Ectodermal cell (in vitro differentiated cells): ENCODE measurements at regions not wholly inside any gene's neighbourhood (a gene's known extent, or its start where the extent isn't known, plus 50 kb on each side); places are given as distances from the start of the nearest gene placed in this dataset.
"Not testable (repeated sequence)": the region's sequence is repeated elsewhere in the genome, so short reads cannot be mapped to it uniquely, and the experiment has no call there.

Experiments
- H3K27ac ChIP-seq: 2 replicates; pipeline ENCODE4 v1.7.0; 2013; ENCODE audit warnings: mild to moderate bottlenecking, low read depth, low read length; ENCODE audit not compliant: insufficient read depth, poor library complexity, severe bottlenecking
- H3K27me3 ChIP-seq: 2 replicates; pipeline ENCODE4 v1.7.0; 2013; ENCODE audit warnings: mild to moderate bottlenecking, low read length; ENCODE audit not compliant: insufficient read depth, control insufficient read depth, poor library complexity, severe bottlenecking
- H3K36me3 ChIP-seq: one replicate; pipeline ENCODE4 v1.7.0; 2013; ENCODE audit warnings: low read length; ENCODE audit not compliant: control insufficient read depth, insufficient read depth
- H3K4me1 ChIP-seq: one replicate; pipeline ENCODE4 v1.7.0; 2013; ENCODE audit warnings: low read length; ENCODE audit not compliant: control insufficient read depth, insufficient read depth
- H3K4me3 ChIP-seq: 2 replicates; pipeline ENCODE4 v1.7.0; 2013; ENCODE audit warnings: low read depth, low read length, control low read depth; ENCODE audit not compliant: insufficient read depth
- H3K9me3 ChIP-seq: 2 replicates; pipeline ENCODE4 v1.7.0; 2013; ENCODE audit warnings: mild to moderate bottlenecking, low read length, moderate library complexity; ENCODE audit not compliant: control insufficient read depth
- WGBS, 2 experiments: methylation state at CpG; one replicate each; pipeline ENCODE4 v1.1.7; 2013; ENCODE audit warnings: missing lambda C conversion rate in 2 of 2; 5-methylcytosine and 5-hydroxymethylcytosine counted together

GRCh38 chr6:58011954-58012600 is 694.6 kb downstream of the PRIM2 start:
- WGBS, 2 experiments = 75 to 81% methylated on average over 4 to 6 of the region's 8 CpGs

GRCh38 chr6:58016614-58017013 is 699.2 kb downstream of the PRIM2 start:
- H3K36me3 ChIP-seq, H3K27me3 ChIP-seq, H3K9me3 ChIP-seq, H3K4me3 ChIP-seq, H3K27ac ChIP-seq, H3K4me1 ChIP-seq: not testable (repeated sequence)
- 62 to 72% methylated on average over 3 to 4 of the region's 4 CpGs for WGBS, 2 experiments

More at GRCh38 chr6:58011954-58012600, 694.6 kb downstream of the PRIM2 start:
- H3K4me1 ChIP-seq, H3K36me3 ChIP-seq, H3K27ac ChIP-seq, H3K4me3 ChIP-seq, H3K27me3 ChIP-seq, H3K9me3 ChIP-seq: not testable (repeated sequence)

GRCh38 chr6:58028188-58028587 is 710.8 kb downstream of the PRIM2 start:
- H3K27me3 ChIP-seq, H3K27ac ChIP-seq, H3K4me3 ChIP-seq, H3K4me1 ChIP-seq, H3K9me3 ChIP-seq, H3K36me3 ChIP-seq: not testable (repeated sequence)
- 77 to 88% methylated on average over 5 of the region's 5 CpGs for WGBS, 2 experiments

- not testable (repeated sequence) for H3K27me3 ChIP-seq, H3K4me1 ChIP-seq, H3K4me3 ChIP-seq, H3K9me3 ChIP-seq, H3K27ac ChIP-seq, H3K36me3 ChIP-seq
- 79 to 82% methylated on average over 11 of the region's 11 CpGs for WGBS, 2 experiments
Measured at GRCh38 chr6:58038213-58038612, 720.8 kb downstream of the PRIM2 start.

GRCh38 chr6:58046584-58046983 is 729.2 kb downstream of the PRIM2 start:
- not testable (repeated sequence) for H3K27me3 ChIP-seq, H3K4me3 ChIP-seq, H3K9me3 ChIP-seq, H3K4me1 ChIP-seq, H3K27ac ChIP-seq, H3K36me3 ChIP-seq
- 80% methylated on average over 1 of the region's 1 CpG; no CpG with 5 or more reads in 1 of the 2 experiments for WGBS, 2 experiments

- not testable (repeated sequence) for H3K4me1 ChIP-seq, H3K27me3 ChIP-seq, H3K36me3 ChIP-seq, H3K27ac ChIP-seq, H3K4me3 ChIP-seq, H3K9me3 ChIP-seq
- 78 to 88% methylated on average over 3 of the region's 3 CpGs for WGBS, 2 experiments
Measured at GRCh38 chr6:58047389-58047788, 730.0 kb downstream of the PRIM2 start.

- not testable (repeated sequence) for H3K36me3 ChIP-seq, H3K27me3 ChIP-seq, H3K9me3 ChIP-seq, H3K4me3 ChIP-seq, H3K4me1 ChIP-seq, H3K27ac ChIP-seq
- 67 to 76% methylated on average over 1 to 2 of the region's 2 CpGs for WGBS, 2 experiments
Measured at GRCh38 chr6:58047865-58048264, 730.4 kb downstream of the PRIM2 start.

GRCh38 chr6:58055465-58056176 is 738.2 kb downstream of the PRIM2 start:
- not testable (repeated sequence) for H3K27me3 ChIP-seq, H3K4me3 ChIP-seq, H3K27ac ChIP-seq, H3K9me3 ChIP-seq, H3K4me1 ChIP-seq, H3K36me3 ChIP-seq
- WGBS, 2 experiments = no CpG with 5 or more reads among the region's 6 CpGs

- H3K36me3 ChIP-seq, H3K9me3 ChIP-seq, H3K27ac ChIP-seq, H3K27me3 ChIP-seq, H3K4me3 ChIP-seq, H3K4me1 ChIP-seq: not testable (repeated sequence)
- WGBS, 2 experiments = 50 to 60% methylated on average over 1 of the region's 1 CpG
Measured at GRCh38 chr6:58059701-58060100, 742.3 kb downstream of the PRIM2 start.

GRCh38 chr6:58063542-58063941 is 746.1 kb downstream of the PRIM2 start:
- WGBS, 2 experiments = no CpG with 5 or more reads among the region's 1 CpG

More at GRCh38 chr6:58063542-58063941, 746.1 kb downstream of the PRIM2 start:
- not testable (repeated sequence) for H3K9me3 ChIP-seq, H3K4me1 ChIP-seq, H3K27ac ChIP-seq, H3K27me3 ChIP-seq, H3K4me3 ChIP-seq, H3K36me3 ChIP-seq
